Cardiac fibroblast (primary cell): ENCODE measurements at regions not wholly inside any gene's neighbourhood (a gene's known extent, or its start where the extent isn't known, plus 50 kb on each side); places are given as distances from the start of the nearest gene placed in this dataset.

Experiments used
- DNase-seq, 2 donors: peaks; one replicate each; pipeline versions ENCODE4 v3.0.0 to v3.0.0-alpha.2; 2010; ENCODE audit warnings: low read depth in 2 of 2
- H3K4me3 ChIP-seq, 2 donors: replicated peaks in 1 of 2; 1 replicate in 1 of 2; 2 replicates in 1 of 2; pipeline ENCODE4 v1.5.1; 2011; ENCODE audit warnings: low read depth in 2 of 2, low read length in 2 of 2, mild to moderate bottlenecking in 2 of 2, moderate library complexity in 1 of 2
- CTCF ChIP-seq: IDR thresholded peaks from one replicate; pipeline ENCODE4 v1.5.1; 2011; ENCODE audit warnings: low read depth, mild to moderate bottlenecking, low read length, inconsistent platforms

GRCh38 chr1:208552928-208553327, 308.7 kb upstream of the PLXNA2 start:
- DNase-seq, result no peak
- H3K4me3 ChIP-seq, result no peak overlapping the region
- no peak for TF ChIP-seq CTCF

- no peak overlapping the region for H3K4me3 ChIP-seq
- no peak for DNase-seq
- no peak for TF ChIP-seq CTCF
These were observed 312.3 kb upstream of the PLXNA2 start for GRCh38 chr1:208556461-208556860.

- no peak for DNase-seq
- no peak overlapping the region for H3K4me3 ChIP-seq
- no peak for TF ChIP-seq CTCF
These were observed 313.0 kb upstream of the PLXNA2 start for GRCh38 chr1:208557046-208557722.

- DNase-seq, result no peak
- TF ChIP-seq CTCF, result no peak
- H3K4me3 ChIP-seq, result no peak overlapping the region
These were observed 313.5 kb upstream of the PLXNA2 start for GRCh38 chr1:208557723-208558094.

- no peak for DNase-seq
- no peak overlapping the region for H3K4me3 ChIP-seq
- TF ChIP-seq CTCF, result no peak
These were observed 315.6 kb upstream of the PLXNA2 start for GRCh38 chr1:208559597-208560329.

- TF ChIP-seq CTCF, result no peak
- no peak for DNase-seq
- H3K4me3 ChIP-seq, result no peak overlapping the region
These were observed 318.2 kb upstream of the PLXNA2 start for GRCh38 chr1:208562151-208562960.
